IMR-90 (cell line): ENCODE measurements at regions not wholly inside any gene's neighbourhood (a gene's known extent, or its start where the extent isn't known, plus 50 kb on each side); places are given as distances from the start of the nearest gene placed in this dataset.

Experiments used
- ATAC-seq: fragments of 200-7000 bp; cut with Tn5 transposase; 2 replicates; pipeline ENCODE4 v1.9.1; 2020; ENCODE audit warnings: low read depth, mild to moderate bottlenecking, moderate library complexity
- BruUV-seq: library from RNA; stranded (reverse); fragments of 400-500 nt; replicated peaks from 2 replicates; lab custom pipeline; 2021; lab: Mats Ljungman, UMichigan
- CTCF ChIA-PET: fragments of 300-600 bp; formaldehyde crosslinking; extraction: SDS; loops from one replicate; lab custom pipeline; 2021; ENCODE audit warnings: antibody characterized with exemption; lab: Yijun Ruan, JAX
- POLR2A ChIA-PET: fragments of 300-600 bp; sonication (Branson Sonifier 250); formaldehyde crosslinking; loops from one replicate; lab custom pipeline; 2022; ENCODE audit warnings: antibody characterized with exemption; ENCODE audit not compliant: unreplicated experiment; lab: Charles Lee
- DNase-seq: peaks from one replicate; pipeline ENCODE4 v3.0.0; 2013
- H2AFZ ChIP-seq: replicated peaks from 2 replicates; pipeline ENCODE3; 2013; ENCODE audit warnings: low read length, mild to moderate bottlenecking; ENCODE audit not compliant: poor library complexity
- H2AK5ac ChIP-seq: 2 replicates; pipeline ENCODE4 v1.6.1; 2013; ENCODE audit warnings: low read depth, low read length, inconsistent platforms
- H2AK9ac ChIP-seq: replicated peaks from 2 replicates; pipeline ENCODE3; 2013; ENCODE audit warnings: mild to moderate bottlenecking, low read depth, low read length, moderate library complexity; ENCODE audit not compliant: poor library complexity
- H2BK120ac ChIP-seq: 2 replicates; pipeline ENCODE4 v1.6.1; 2013; ENCODE audit warnings: low read depth, low read length, inconsistent platforms
- H2BK15ac ChIP-seq: 3 replicates; pipeline ENCODE4 v1.6.1; 2013; ENCODE audit warnings: low read depth, low read length, inconsistent platforms
- H2BK20ac ChIP-seq: 2 replicates; pipeline ENCODE4 v1.6.1; 2013; ENCODE audit warnings: low read depth, mild to moderate bottlenecking, inconsistent platforms, low read length, moderate library complexity
- H2BK5ac ChIP-seq: 2 replicates; pipeline ENCODE4 v1.6.1; 2013; ENCODE audit warnings: mild to moderate bottlenecking, low read depth, low read length, inconsistent platforms; ENCODE audit not compliant: poor library complexity, severe bottlenecking
- H3K14ac ChIP-seq: replicated peaks from 2 replicates; pipeline ENCODE4 v1.6.1; 2013; ENCODE audit warnings: low read depth, low read length, inconsistent platforms
- H3K18ac ChIP-seq: 2 replicates; pipeline ENCODE4 v1.6.1; 2013; ENCODE audit warnings: low read depth, low read length, control low read depth
- H3K23ac ChIP-seq: 2 replicates; pipeline ENCODE4 v1.6.1; 2013; ENCODE audit warnings: low read depth, low read length, inconsistent platforms
- H3K27ac ChIP-seq: 2 replicates; pipeline ENCODE4 v1.5.1; 2013; ENCODE audit warnings: mild to moderate bottlenecking, control low read depth, low read length; ENCODE audit not compliant: insufficient read depth
- H3K27me3 ChIP-seq: 2 replicates; pipeline ENCODE4 v1.6.1; 2013; ENCODE audit warnings: low read length; ENCODE audit not compliant: control insufficient read depth, insufficient read depth
- H3K36me3 ChIP-seq: 2 replicates; pipeline ENCODE4 v1.6.1; 2013; ENCODE audit warnings: low read length, mixed read lengths; ENCODE audit not compliant: control insufficient read depth, insufficient read depth
- H3K4ac ChIP-seq: 2 replicates; pipeline ENCODE4 v1.6.1; 2013; ENCODE audit warnings: low read depth, low read length, inconsistent platforms
- H3K4me1 ChIP-seq: 2 replicates; pipeline ENCODE4 v1.6.1; 2013; ENCODE audit warnings: low read length, mixed read lengths; ENCODE audit not compliant: control insufficient read depth, insufficient read depth
- H3K4me2 ChIP-seq: 2 replicates; pipeline ENCODE4 v1.6.1; 2013; ENCODE audit warnings: low read depth, mild to moderate bottlenecking, control low read depth, low read length, moderate library complexity
- H3K4me3 ChIP-seq: 2 replicates; pipeline ENCODE4 v1.5.1; 2013; ENCODE audit warnings: low read depth, mild to moderate bottlenecking, control low read depth, low read length, moderate library complexity; ENCODE audit not compliant: insufficient read depth
- H3K56ac ChIP-seq: 2 replicates; pipeline ENCODE4 v1.6.1; 2013; ENCODE audit warnings: low read length, inconsistent platforms; ENCODE audit not compliant: insufficient read depth; ENCODE audit errors: extremely low read depth
- H3K79me1 ChIP-seq, 2 experiments: 2 replicates each; pipeline ENCODE4 v1.6.1; 2013; ENCODE audit warnings: low read length in 2 of 2, inconsistent platforms in 1 of 2, low read depth in 1 of 2
- H3K9ac ChIP-seq: 2 replicates; pipeline ENCODE4 v1.6.1; 2013; ENCODE audit warnings: low read depth, low read length, control low read depth
- H3K9me1 ChIP-seq: 2 replicates; pipeline ENCODE4 v1.6.1; 2013; ENCODE audit warnings: low read length, inconsistent platforms; ENCODE audit not compliant: insufficient read depth
- H3K9me3 ChIP-seq: 2 replicates; pipeline ENCODE4 v1.6.1; 2013; ENCODE audit warnings: low read length; ENCODE audit not compliant: control insufficient read depth, insufficient read depth
- H4K20me1 ChIP-seq: 2 replicates; pipeline ENCODE4 v1.6.1; 2013; ENCODE audit warnings: low read length, inconsistent platforms; ENCODE audit not compliant: insufficient read depth
- H4K5ac ChIP-seq: 2 replicates; pipeline ENCODE4 v1.6.1; 2013; ENCODE audit warnings: mild to moderate bottlenecking, low read depth, low read length, control low read depth
- H4K8ac ChIP-seq, 2 experiments: 2 replicates each; pipeline ENCODE4 v1.6.1; 2013; ENCODE audit warnings: low read depth in 2 of 2, low read length in 2 of 2, control low read depth in 1 of 2, inconsistent platforms in 1 of 2
- H4K91ac ChIP-seq: 2 replicates; pipeline ENCODE4 v1.6.1; 2013; ENCODE audit warnings: low read depth, low read length, inconsistent platforms; ENCODE audit not compliant: insufficient read depth
- BHLHE40 ChIP-seq: fragments of 150-350 bp; IDR thresholded peaks from 2 replicates; pipeline ENCODE4 v1.6.1; 2016; ENCODE audit warnings: mild to moderate bottlenecking, low read depth, low read length
- CEBPB ChIP-seq: IDR thresholded peaks from 2 replicates; pipeline ENCODE4 v1.6.1; 2012; ENCODE audit warnings: low read depth, low read length, improper control_type of control experiment
- CHD1 ChIP-seq: IDR thresholded peaks from 2 replicates; pipeline ENCODE4 v1.6.1; 2012; ENCODE audit warnings: low read depth, low read length, improper control_type of control experiment
- MAFK ChIP-seq: IDR thresholded peaks from 2 replicates; pipeline ENCODE4 v1.6.1; 2012; ENCODE audit warnings: low read depth, low read length, improper control_type of control experiment
- MAZ ChIP-seq: IDR thresholded peaks from 2 replicates; pipeline ENCODE4 v1.6.1; 2012; ENCODE audit warnings: low read depth, mild to moderate bottlenecking, low read length, improper control_type of control experiment, moderate library complexity, borderline replicate concordance
- MXI1 ChIP-seq: IDR thresholded peaks from 2 replicates; pipeline ENCODE4 v1.6.1; 2012; ENCODE audit warnings: low read depth, mild to moderate bottlenecking, low read length, moderate library complexity, borderline replicate concordance
- NFE2L2 ChIP-seq: fragments of 150-350 bp; IDR thresholded peaks from 2 replicates; pipeline ENCODE4 v1.6.1; 2016; ENCODE audit warnings: low read depth, mild to moderate bottlenecking, low read length
- POLR2A ChIP-seq: IDR thresholded peaks from 2 replicates; pipeline ENCODE4 v1.6.1; 2012; ENCODE audit warnings: mild to moderate bottlenecking, low read depth, low read length
- RCOR1 ChIP-seq: IDR thresholded peaks from 2 replicates; pipeline ENCODE4 v1.6.1; 2012; ENCODE audit warnings: mild to moderate bottlenecking, low read length, improper control_type of control experiment; ENCODE audit not compliant: insufficient replicate concordance
- RFX5 ChIP-seq: IDR thresholded peaks from 2 replicates; pipeline ENCODE4 v1.8.0; 2012; ENCODE audit warnings: low read depth, mild to moderate bottlenecking, low read length, moderate library complexity
- SMC3 ChIP-seq: fragments of 150-350 bp; IDR thresholded peaks from 2 replicates; pipeline ENCODE4 v1.6.1; 2016; ENCODE audit warnings: low read depth, mild to moderate bottlenecking, antibody characterized with exemption, low read length, moderate library complexity
- WGBS, 2 experiments: methylation state at CpG; one replicate each; pipeline versions ENCODE4 v1.1.5 to v1.1.7; 2013; ENCODE audit warnings: missing lambda C conversion rate in 2 of 2; ENCODE audit not compliant: insufficient read length in 1 of 2; ENCODE audit errors: extremely low coverage in 2 of 2; 5-methylcytosine and 5-hydroxymethylcytosine counted together
- dilution Hi-C: fragments of 300-500 bp; cut with HindIII; formaldehyde crosslinking; loops from one replicate; pipeline ENCODE4 v1.14.3; 2018; ENCODE audit warnings: low sequenced_read_pairs; ENCODE audit not compliant: unreplicated experiment
- in situ Hi-C: fragments of 300-500 bp; cut with MboI; formaldehyde crosslinking; loops from 3 replicates; pipeline ENCODE4 v1.14.3; 2019; ENCODE audit warnings: low sequenced_read_pairs, inconsistent platforms, mixed read lengths
- intact Hi-C: fragments of 100-400 bp; cut with micrococcal nuclease; formaldehyde crosslinking; loops from 2 replicates; pipeline ENCODE4 v1.10.0; 2022
- TF ChIP-seq, protein P1 (sequence below): fragments of 150-350 bp; IDR thresholded peaks from 2 replicates; pipeline ENCODE4 v1.6.1; 2017; ENCODE audit warnings: mild to moderate bottlenecking, antibody characterized with exemption, low read length, low read depth
- TF ChIP-seq, protein P2 (sequence below): fragments of 150-350 bp; IDR thresholded peaks from 2 replicates; pipeline ENCODE4 v1.6.1; 2016; ENCODE audit warnings: low read depth, mild to moderate bottlenecking, low read length, moderate library complexity, borderline replicate concordance
- TF ChIP-seq, protein P3 (sequence below): conservative IDR thresholded peaks from 2 replicates; pipeline ENCODE4 v1.5.1; 2012; ENCODE audit warnings: mild to moderate bottlenecking, low read depth, low read length, improper control_type of control experiment

- no peaks in the 10 kb centered on the region for H3K4me1 ChIP-seq
- CTCF ChIA-PET = no interaction called here
- no peak overlapping the region for H4K8ac ChIP-seq
- ATAC-seq (no peak), DNase-seq (no peak)
- H2BK15ac ChIP-seq = no peak overlapping the region
- H2BK20ac ChIP-seq = no peak overlapping the region
- H3K27me3 ChIP-seq = no peaks in the 10 kb centered on the region
- no peak overlapping the region for H4K5ac ChIP-seq
- H2AK5ac ChIP-seq = no peak overlapping the region
- no peak overlapping the region for H3K23ac ChIP-seq
- H3K27ac ChIP-seq = no peak overlapping the region
- intact Hi-C loops = no loop called here
- WGBS, 2 experiments = 76% methylated on average over 5 of the region's 12 CpGs; no CpG with 5 or more reads in 1 of the 2 experiments
- BruUV-seq = no TSS peak
- no peaks in the 10 kb centered on the region for H4K20me1 ChIP-seq
- POLR2A ChIA-PET = no interaction called here
- H3K4me3 ChIP-seq = no peak overlapping the region
- no peak overlapping the region for H3K9ac ChIP-seq
- TF ChIP-seq NFE2L2 (no peak), SMC3 (no peak), BHLHE40 (no peak), CHD1 (no peak), MAFK (no peak), CEBPB (no peak), RCOR1 (no peak), POLR2A (no peak), MXI1 (no peak), MAZ (no peak), RFX5 (no peak)
- TF ChIP-seq, protein P1, sequence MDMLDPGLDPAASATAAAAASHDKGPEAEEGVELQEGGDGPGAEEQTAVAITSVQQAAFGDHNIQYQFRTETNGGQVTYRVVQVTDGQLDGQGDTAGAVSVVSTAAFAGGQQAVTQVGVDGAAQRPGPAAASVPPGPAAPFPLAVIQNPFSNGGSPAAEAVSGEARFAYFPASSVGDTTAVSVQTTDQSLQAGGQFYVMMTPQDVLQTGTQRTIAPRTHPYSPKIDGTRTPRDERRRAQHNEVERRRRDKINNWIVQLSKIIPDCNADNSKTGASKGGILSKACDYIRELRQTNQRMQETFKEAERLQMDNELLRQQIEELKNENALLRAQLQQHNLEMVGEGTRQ = no peak
- TF ChIP-seq, protein P2, sequence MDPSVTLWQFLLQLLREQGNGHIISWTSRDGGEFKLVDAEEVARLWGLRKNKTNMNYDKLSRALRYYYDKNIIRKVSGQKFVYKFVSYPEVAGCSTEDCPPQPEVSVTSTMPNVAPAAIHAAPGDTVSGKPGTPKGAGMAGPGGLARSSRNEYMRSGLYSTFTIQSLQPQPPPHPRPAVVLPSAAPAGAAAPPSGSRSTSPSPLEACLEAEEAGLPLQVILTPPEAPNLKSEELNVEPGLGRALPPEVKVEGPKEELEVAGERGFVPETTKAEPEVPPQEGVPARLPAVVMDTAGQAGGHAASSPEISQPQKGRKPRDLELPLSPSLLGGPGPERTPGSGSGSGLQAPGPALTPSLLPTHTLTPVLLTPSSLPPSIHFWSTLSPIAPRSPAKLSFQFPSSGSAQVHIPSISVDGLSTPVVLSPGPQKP = no peak
- TF ChIP-seq, protein P3, sequence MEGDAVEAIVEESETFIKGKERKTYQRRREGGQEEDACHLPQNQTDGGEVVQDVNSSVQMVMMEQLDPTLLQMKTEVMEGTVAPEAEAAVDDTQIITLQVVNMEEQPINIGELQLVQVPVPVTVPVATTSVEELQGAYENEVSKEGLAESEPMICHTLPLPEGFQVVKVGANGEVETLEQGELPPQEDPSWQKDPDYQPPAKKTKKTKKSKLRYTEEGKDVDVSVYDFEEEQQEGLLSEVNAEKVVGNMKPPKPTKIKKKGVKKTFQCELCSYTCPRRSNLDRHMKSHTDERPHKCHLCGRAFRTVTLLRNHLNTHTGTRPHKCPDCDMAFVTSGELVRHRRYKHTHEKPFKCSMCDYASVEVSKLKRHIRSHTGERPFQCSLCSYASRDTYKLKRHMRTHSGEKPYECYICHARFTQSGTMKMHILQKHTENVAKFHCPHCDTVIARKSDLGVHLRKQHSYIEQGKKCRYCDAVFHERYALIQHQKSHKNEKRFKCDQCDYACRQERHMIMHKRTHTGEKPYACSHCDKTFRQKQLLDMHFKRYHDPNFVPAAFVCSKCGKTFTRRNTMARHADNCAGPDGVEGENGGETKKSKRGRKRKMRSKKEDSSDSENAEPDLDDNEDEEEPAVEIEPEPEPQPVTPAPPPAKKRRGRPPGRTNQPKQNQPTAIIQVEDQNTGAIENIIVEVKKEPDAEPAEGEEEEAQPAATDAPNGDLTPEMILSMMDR = no peak
- no peak overlapping the region for H2AFZ ChIP-seq
- no peak overlapping the region for H3K56ac ChIP-seq
- no peak overlapping the region for H2AK9ac ChIP-seq
- no peaks in the 10 kb centered on the region for H3K9me1 ChIP-seq
- H3K79me1 ChIP-seq = no peaks in the 10 kb centered on the region
- H3K18ac ChIP-seq = no peak overlapping the region
- no peak overlapping the region for H3K4ac ChIP-seq
- H3K36me3 ChIP-seq = no peaks in the 10 kb centered on the region
- H3K14ac ChIP-seq = no peak overlapping the region
- peaks cover 39% of the 10 kb centered on the region for H3K9me3 ChIP-seq
- H3K4me2 ChIP-seq = no peak overlapping the region
- dilution Hi-C loops = no loop called here
- in situ Hi-C loops = no loop called here
- H2BK5ac ChIP-seq = no peak overlapping the region
- no peak overlapping the region for H2BK120ac ChIP-seq
- H4K91ac ChIP-seq = no peak overlapping the region
Observed at GRCh38 chr1:5722635-5723164, 269.5 kb downstream of the NPHP4 start.
